GM13977 (cell line): ENCODE measurements at regions not wholly inside any gene's neighbourhood (a gene's known extent, or its start where the extent isn't known, plus 50 kb on each side); places are given as distances from the start of the nearest gene placed in this dataset.

Source experiments
- DNase-seq: peaks from one replicate; pipeline ENCODE4 v3.0.0; 2012; ENCODE audit warnings: low spot score
- CTCF ChIP-seq: IDR thresholded peaks from 2 replicates; pipeline ENCODE4 v1.5.1; 2012; ENCODE audit warnings: mild to moderate bottlenecking, control low read depth; ENCODE audit not compliant: insufficient read depth; ENCODE audit errors: extremely low read depth, missing control alignments
- in situ Hi-C: fragments of 300-500 bp; cut with MboI; formaldehyde crosslinking; loops from one replicate; pipeline ENCODE4 v1.12.0; 2022; ENCODE audit warnings: low sequenced_read_pairs, low pct_unique_long_range_greater_than_20kb, mixed read lengths, inconsistent platforms; ENCODE audit not compliant: unreplicated experiment

- in situ Hi-C loops, result no loop called here
- no peak for DNase-seq
- no peak for TF ChIP-seq CTCF
Observed at GRCh38 chr5:87110721-87111120, 157.0 kb upstream of the RASA1 start.

- TF ChIP-seq CTCF, result no peak
- in situ Hi-C loops, result no loop called here
Observed at GRCh38 chr5:87113861-87114260, 153.8 kb upstream of the RASA1 start.

GRCh38 chr5:87114631-87115030, 153.1 kb upstream of the RASA1 start:
- DNase-seq, result no peak
- in situ Hi-C loops, result no loop called here
- TF ChIP-seq CTCF, result no peak

More at GRCh38 chr5:87113861-87114260, 153.8 kb upstream of the RASA1 start:
- no peak for DNase-seq

- TF ChIP-seq CTCF, result no peak
- DNase-seq, result no peak
- in situ Hi-C loops, result no loop called here
Observed at GRCh38 chr5:87115839-87116364, 151.8 kb upstream of the RASA1 start.

- DNase-seq, result peak; percentile 66
- no peak for TF ChIP-seq CTCF
- in situ Hi-C loops, result no loop called here
Observed at GRCh38 chr5:87116825-87117512, 150.7 kb upstream of the RASA1 start.

- no peak for TF ChIP-seq CTCF
- no peak for DNase-seq
- in situ Hi-C loops, result no loop called here
Observed at GRCh38 chr5:87119588-87119987, 148.1 kb upstream of the RASA1 start.
